HG03097 (cell line): ENCODE measurements at regions not wholly inside any gene's neighbourhood (a gene's known extent, or its start where the extent isn't known, plus 50 kb on each side); places are given as distances from the start of the nearest gene placed in this dataset.

Experiments used
- ATAC-seq: cut with Tn5 transposase; IDR thresholded peaks from one replicate; pipeline ENCODE4 v1.9.1; 2021; ENCODE audit not compliant: unreplicated experiment, low FRiP score

GRCh38 chr6:138691595-138692057 is 81.9 kb upstream of the CCDC28A start:
- ATAC-seq, result no peak

- ATAC-seq, result peak; percentile 60
Observed at GRCh38 chr6:138692058-138692977, 81.3 kb upstream of the CCDC28A start.

DNA sequence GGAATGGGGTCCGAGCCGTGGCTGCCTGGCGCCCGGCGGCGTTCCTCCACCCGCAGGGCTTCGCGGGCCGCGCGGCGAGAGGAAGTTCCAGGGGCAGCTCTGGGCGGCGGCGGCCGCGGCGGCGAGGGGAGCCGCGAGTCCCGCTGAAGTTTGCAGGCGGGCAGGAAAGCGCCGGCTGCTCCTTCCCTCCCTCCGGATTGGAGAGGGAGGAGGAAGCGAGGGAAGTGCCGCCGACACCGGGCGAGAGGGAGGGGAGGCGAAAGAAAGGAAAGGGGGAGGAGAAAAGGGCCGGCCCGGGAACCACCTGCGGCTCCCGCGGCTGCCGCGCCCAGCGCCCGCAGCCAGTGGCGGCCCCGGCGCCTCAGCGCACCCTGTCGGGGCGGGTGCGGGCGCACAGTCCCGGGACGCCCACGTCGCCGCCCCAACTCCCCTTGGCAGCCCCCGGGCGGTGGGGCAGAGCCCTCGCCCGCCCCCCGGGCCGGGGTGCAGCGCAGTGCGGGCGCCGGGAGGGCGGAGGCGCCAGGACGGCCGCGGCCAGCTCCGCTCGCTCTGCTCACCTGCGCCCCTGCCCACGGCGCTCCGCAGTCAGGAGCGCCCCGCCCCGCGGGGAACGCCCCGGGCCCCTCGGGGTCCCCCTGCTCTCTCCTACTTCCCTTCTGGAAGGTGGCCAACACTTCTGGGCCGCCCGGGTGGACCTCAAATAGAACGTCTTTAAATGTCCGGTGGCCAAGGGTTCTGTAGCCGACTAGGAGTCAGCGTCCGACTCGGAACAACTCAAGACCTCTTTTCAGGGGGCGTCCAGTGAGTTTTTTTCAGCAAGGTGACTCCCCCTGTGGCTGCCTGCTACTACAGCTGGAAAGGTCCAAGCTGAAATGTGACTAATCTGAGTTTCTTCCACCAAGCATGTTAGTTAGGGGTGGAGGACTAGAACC is 80.3 kb upstream of the CCDC28A start:
- ATAC-seq, result peak; percentile 50

DNA sequence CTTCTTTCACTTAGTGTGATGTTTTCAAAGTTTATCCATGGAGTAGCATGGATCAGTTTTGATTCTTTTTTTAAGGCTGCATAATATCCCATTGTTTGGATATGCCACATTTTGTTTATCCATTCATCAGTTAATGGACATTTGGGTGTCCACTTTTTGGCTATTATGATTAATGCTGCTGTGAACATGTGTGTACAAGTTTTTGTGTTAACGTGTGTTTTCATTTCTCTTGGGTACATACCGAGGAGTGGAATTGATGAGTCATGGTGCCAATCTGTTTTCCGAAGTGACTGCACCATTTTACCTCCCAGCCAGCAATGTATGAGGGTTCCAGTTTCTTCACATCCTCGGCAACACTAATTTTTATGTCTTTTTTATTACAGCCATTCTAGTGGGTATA is 78.4 kb upstream of the CCDC28A start:
- ATAC-seq, result no peak

- no peak for ATAC-seq
Observed at GRCh38 chr6:138714493-138714892, 59.1 kb upstream of the CCDC28A start.

GRCh38 chr6:138716013-138716412 is 57.6 kb upstream of the CCDC28A start:
- ATAC-seq, result no peak

DNA sequence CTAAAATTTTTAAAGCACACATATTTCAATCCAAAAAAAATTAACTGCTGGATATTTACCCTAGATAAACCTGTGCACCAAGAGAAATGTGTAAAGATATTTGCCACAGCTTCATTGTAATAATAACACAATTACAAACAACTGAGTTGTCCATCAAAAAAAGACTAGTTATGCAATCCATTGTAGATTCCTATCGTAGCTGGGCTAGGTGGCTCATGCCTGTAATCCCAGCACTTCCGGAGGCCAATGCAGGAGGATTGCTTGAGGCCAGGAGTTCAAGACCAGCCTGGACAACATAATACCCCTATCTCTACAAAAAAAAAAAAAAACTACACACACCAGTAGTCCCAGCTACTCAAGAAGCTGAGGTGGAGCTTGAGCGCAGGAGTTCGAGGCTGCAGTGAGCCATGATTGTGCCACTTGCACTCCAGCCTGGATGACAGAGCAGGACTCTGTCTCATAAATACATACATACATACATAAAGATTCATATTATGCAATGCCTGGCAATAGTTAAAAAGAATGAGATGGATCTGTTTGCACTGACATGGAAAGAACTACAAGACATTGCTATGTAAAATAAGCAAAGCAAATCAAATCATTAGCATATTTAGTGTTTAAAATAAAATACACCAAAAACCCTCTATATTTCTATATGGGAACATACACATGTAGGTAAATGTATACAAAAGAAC is 56.5 kb upstream of the CCDC28A start:
- ATAC-seq, result no peak

DNA sequence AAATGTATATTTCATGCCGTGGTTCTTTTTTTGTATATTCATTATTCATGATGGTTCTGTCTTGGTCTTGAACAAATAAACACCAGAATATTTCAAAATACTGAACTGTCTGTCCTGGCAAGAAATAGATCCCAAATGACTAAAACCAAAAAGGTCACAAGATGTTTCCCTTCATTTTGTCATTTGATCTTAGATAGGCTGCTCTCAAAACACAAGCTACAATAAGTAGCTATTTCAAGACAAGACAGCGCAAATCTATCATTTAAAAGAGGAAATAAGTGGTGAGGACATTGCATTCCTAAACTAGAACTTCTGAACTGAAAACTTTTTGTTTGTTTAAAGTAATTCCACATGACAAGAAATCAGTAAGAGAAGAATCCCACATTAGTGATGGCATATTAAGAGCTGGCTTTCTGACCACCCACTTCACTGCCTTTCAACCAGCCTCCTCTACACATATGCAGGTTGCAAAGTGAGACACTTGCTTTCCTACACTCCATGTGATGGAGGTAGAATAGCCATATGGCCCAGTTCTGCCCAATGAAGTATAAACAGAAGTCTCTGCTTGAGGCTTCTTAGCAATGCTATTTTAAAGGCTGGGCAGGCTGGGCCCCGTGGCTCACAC is 54.4 kb upstream of the CCDC28A start:
- no peak for ATAC-seq

GRCh38 chr6:138719744-138720143 is 53.8 kb upstream of the CCDC28A start:
- ATAC-seq, result no peak

GRCh38 chr6:138722425-138723371 is 50.9 kb upstream of the CCDC28A start:
- ATAC-seq, result no peak
